Neutrophil (primary cell): ENCODE measurements at regions not wholly inside any gene's neighbourhood (a gene's known extent, or its start where the extent isn't known, plus 50 kb on each side); places are given as distances from the start of the nearest gene placed in this dataset.

ENCODE experiments used
- H3K27ac ChIP-seq: fragments of 200-600 bp; sonication (generic); 2 replicates; pipeline ENCODE4 v1.5.1; 2016; ENCODE audit warnings: mild to moderate bottlenecking, moderate library complexity
- H3K27me3 ChIP-seq: fragments of 200-600 bp; sonication (generic); 2 replicates; pipeline ENCODE4 v1.6.0; 2016; ENCODE audit warnings: mild to moderate bottlenecking
- H3K36me3 ChIP-seq: fragments of 200-600 bp; sonication (generic); 2 replicates; pipeline ENCODE4 v1.5.1; 2017
- H3K4me1 ChIP-seq, 2 experiments: fragments of 200-600 bp in 1 of 2; sonication (generic) in 1 of 2; 1 replicate in 1 of 2; 2 replicates in 1 of 2; pipeline versions ENCODE4 v1.5.1 to v1.6.1; 2013 to 2016; ENCODE audit warnings: low read depth in 1 of 2, low read length in 1 of 2, mild to moderate bottlenecking in 1 of 2, moderate library complexity in 1 of 2; ENCODE audit not compliant: control insufficient read depth in 1 of 2, insufficient read depth in 1 of 2
- H3K4me3 ChIP-seq, 2 experiments: fragments of 200-600 bp in 1 of 2; sonication (generic) in 1 of 2; 1 replicate in 1 of 2; 2 replicates in 1 of 2; pipeline ENCODE4 v1.5.1; 2013 to 2016; ENCODE audit warnings: low read depth in 1 of 2, low read length in 1 of 2, mild to moderate bottlenecking in 1 of 2, moderate library complexity in 1 of 2
- H3K9me3 ChIP-seq: fragments of 200-600 bp; sonication (generic); 2 replicates; pipeline ENCODE4 v1.5.1; 2016
- TF ChIP-seq, protein P1 (sequence below): fragments of 200-600 bp; sonication (generic); IDR thresholded peaks from 2 replicates; pipeline ENCODE4 v1.5.1; 2016; ENCODE audit warnings: antibody characterized with exemption

DNA sequence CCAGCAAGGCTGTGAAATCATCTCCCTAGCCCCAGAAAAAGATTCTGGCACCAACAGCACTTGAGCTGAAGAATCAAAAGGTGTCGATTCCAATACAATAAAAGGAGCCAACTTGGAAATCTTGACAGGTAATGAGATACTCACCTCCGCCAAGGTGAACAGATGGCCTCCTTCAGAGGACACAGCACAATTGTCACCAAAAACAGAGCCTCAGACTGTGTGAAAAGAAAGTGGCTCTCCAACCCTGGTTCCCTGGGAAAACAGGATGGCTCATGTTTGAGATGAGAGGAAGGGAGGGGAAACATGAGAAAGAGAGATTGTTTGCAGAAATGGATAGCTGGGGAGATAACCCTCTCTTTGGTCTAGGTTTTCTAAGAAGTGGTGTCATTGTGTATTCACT lies 168.9 kb downstream of the HS3ST1 start:
- H3K4me3 ChIP-seq: no peak overlapping the region
- H3K9me3 ChIP-seq: no peaks in the 10 kb centered on the region
- no peaks in the 10 kb centered on the region for H3K4me1 ChIP-seq
- no peak overlapping the region for H3K27ac ChIP-seq
- TF ChIP-seq, protein P1, sequence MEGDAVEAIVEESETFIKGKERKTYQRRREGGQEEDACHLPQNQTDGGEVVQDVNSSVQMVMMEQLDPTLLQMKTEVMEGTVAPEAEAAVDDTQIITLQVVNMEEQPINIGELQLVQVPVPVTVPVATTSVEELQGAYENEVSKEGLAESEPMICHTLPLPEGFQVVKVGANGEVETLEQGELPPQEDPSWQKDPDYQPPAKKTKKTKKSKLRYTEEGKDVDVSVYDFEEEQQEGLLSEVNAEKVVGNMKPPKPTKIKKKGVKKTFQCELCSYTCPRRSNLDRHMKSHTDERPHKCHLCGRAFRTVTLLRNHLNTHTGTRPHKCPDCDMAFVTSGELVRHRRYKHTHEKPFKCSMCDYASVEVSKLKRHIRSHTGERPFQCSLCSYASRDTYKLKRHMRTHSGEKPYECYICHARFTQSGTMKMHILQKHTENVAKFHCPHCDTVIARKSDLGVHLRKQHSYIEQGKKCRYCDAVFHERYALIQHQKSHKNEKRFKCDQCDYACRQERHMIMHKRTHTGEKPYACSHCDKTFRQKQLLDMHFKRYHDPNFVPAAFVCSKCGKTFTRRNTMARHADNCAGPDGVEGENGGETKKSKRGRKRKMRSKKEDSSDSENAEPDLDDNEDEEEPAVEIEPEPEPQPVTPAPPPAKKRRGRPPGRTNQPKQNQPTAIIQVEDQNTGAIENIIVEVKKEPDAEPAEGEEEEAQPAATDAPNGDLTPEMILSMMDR: no peak
- no peaks in the 10 kb centered on the region for H3K27me3 ChIP-seq
- H3K36me3 ChIP-seq: no peaks in the 10 kb centered on the region

DNA sequence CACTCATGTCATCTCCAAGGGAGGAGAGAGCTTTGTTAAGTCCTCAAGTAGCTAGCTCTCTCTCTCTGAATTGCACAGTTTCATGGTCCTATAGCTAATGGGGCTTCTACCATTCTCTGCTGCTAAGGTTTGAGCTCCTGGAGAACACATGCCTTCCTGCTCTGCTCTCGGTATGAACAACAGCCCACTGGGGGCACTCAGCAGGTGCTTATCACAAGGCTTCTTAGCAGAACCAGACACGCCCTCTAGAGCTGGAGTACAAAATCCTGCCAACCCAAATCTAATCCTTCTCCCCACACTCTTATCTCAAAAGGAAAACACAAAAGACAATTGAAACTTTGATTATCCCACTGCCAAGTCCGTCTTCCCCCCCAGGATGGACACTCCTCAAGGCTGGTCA lies 176.5 kb downstream of the HS3ST1 start:
- TF ChIP-seq, protein P1: no peak
- no peaks in the 10 kb centered on the region for H3K4me1 ChIP-seq

DNA sequence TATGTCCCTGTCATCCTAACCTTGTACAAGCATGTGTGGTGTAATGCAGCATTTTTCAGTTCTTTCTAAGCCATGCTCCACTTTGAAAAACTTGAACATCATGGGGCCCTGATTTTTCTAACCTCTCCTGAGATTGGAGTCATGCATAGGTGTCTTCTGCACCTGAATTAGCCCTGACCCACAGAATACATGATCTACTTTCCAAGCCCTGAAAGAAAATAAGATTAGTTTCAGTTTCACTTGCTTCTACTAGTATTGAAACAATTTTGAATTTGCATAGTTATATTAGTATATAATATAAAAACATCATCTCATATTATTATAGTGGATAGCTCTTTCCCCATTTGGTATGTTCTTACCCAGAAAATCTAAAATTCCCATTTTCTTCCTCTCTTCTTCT lies 178.2 kb downstream of the HS3ST1 start:
- TF ChIP-seq, protein P1: no peak
- Histone ChIP-seq H3K27me3 (no peaks in the 10 kb centered on the region), H3K9me3 (no peaks in the 10 kb centered on the region), H3K4me3 (no peak overlapping the region), H3K36me3 (no peaks in the 10 kb centered on the region), H3K4me1 (no peaks in the 10 kb centered on the region), H3K27ac (no peak overlapping the region)

More for the DNA sequence above, 176.5 kb downstream of the HS3ST1 start:
- no peak overlapping the region for H3K27ac ChIP-seq
- H3K27me3 ChIP-seq: no peaks in the 10 kb centered on the region
- H3K4me3 ChIP-seq: no peak overlapping the region
- no peaks in the 10 kb centered on the region for H3K9me3 ChIP-seq
- H3K36me3 ChIP-seq: no peaks in the 10 kb centered on the region

DNA sequence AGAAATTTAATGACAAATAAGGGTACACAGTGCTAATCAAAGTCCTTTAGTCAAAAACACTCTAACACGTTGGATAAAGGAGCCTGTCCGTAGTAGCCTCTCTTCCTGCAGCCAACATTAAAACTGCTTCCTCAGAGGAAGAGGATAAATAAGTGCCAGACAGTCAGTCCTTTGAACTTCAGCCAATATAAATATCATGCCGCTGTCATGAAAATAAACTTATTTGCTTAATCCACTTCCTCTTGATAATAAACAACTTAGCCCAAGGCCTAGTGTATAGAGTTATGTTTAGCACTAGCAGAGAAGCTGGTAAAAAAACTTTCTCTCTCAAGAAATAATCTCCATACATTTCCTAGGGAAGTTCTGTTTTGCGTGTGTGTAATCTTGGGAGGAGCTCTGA lies 196.7 kb downstream of the HS3ST1 start:
- Histone ChIP-seq H3K9me3 (no peaks in the 10 kb centered on the region), H3K4me3 (no peak overlapping the region), H3K27me3 (no peaks in the 10 kb centered on the region), H3K27ac (no peak overlapping the region), H3K36me3 (no peaks in the 10 kb centered on the region), H3K4me1 (peaks cover 0 to 13% of the 10 kb centered on the region in 2 experiments)
- TF ChIP-seq, protein P1: no peak

DNA sequence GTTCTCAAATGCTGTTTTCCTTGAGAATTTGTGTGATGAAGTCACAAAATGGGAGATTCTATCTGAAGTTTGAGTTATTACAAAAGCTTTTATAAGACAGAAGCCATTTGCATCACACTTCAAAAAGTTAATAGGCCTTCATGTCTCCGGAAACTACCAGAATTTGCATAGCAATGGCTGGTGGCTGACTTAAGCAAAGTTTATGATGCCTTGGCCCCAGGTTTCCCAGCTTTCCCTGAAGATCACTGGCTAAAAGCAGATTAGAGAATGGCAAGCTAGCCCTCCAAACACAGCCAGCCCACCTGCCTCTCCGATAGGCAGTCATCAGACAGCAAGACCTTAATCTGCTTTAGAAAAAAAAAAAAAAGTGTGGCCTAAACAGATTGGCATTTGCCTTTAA lies 197.8 kb downstream of the HS3ST1 start:
- Histone ChIP-seq H3K9me3 (no peaks in the 10 kb centered on the region), H3K27ac (no peak overlapping the region), H3K36me3 (no peaks in the 10 kb centered on the region), H3K4me1 (peaks cover 0 to 13% of the 10 kb centered on the region in 2 experiments), H3K27me3 (no peaks in the 10 kb centered on the region), H3K4me3 (no peak overlapping the region)
- TF ChIP-seq, protein P1: no peak

DNA sequence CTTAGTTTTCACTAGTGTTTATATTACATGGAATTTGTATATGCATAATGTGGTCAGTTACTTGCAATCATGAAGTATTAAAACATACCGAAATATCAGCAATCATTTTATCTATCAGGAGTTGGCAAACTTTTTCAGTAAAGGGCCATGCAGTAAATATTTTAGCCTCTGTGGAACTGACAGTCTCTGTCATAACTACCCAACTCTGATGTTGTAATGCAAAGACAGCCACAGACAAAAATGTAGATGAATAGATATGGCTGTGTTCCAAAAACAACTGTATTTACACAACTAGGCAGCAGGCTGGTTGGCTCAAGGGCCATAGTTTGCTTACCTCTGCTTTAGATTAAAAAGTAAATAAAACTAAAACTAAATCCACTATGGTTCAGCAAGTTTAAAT lies 200.2 kb downstream of the HS3ST1 start:
- TF ChIP-seq, protein P1: no peak
- no peaks in the 10 kb centered on the region for H3K27me3 ChIP-seq
- H3K9me3 ChIP-seq: no peaks in the 10 kb centered on the region
- H3K4me3 ChIP-seq: no peak overlapping the region
- no peaks in the 10 kb centered on the region for H3K36me3 ChIP-seq
- peaks cover 0 to 13% of the 10 kb centered on the region in 2 experiments for H3K4me1 ChIP-seq
- no peak overlapping the region for H3K27ac ChIP-seq
